ENCODE measurements at regions not wholly inside any gene's neighbourhood (a gene's known extent, or its start where the extent isn't known, plus 50 kb on each side); places are given as distances from the start of the nearest gene placed in this dataset.
A peak's percentile ranks its signal among the peaks of the same experiment; 100 is the strongest.

DNA sequence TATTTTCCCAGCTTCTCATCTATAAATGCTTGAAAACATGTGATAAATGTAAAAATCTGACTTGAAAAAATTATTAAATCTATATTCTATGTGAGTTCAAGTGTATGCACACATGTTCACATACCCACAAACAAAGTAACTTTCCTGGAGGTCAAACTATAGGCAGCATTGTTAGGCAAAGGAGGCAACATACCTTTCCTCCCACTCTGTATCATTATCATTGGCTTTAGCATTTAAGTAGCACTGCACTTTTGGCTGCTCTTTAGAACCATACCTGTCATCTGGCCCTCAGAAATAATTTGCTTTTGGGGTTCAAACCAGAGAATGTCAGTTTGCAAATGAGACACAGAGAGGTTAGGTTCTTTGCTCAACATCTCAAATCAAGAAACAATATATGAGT, 102.4 kb upstream of the CCDC196 start:
- Histone ChIP-seq H3K9me3 (ENCODE audit: control insufficient read depth in 2 of 2, low read length in 2 of 2) (no peaks in the 10 kb centered on the region), H3K27me3 (ENCODE audit: control insufficient read depth, insufficient read depth, low read length) (no peaks in the 10 kb centered on the region), H3K36me3 (ENCODE audit: control insufficient read depth, insufficient read depth, low read length) (no peaks in the 10 kb centered on the region), H3K4me1 (ENCODE audit: control insufficient read depth, insufficient read depth, low read length, poor library complexity, severe bottlenecking) (no peaks in the 10 kb centered on the region), H3K4me3 (ENCODE audit: low read depth, low read length) (no peak overlapping the region), H3K27ac (ENCODE audit: insufficient read depth, low read length, poor library complexity, severe bottlenecking) (no peak overlapping the region)
- H3K27me3 Mint-ChIP-seq, result peaks cover 3% of the 10 kb centered on the region
- DNase-seq (no peak), ATAC-seq (ENCODE audit: low read depth in 2 of 2) (no peak)
- H3K4me3 Mint-ChIP-seq, result no peak overlapping the region
- H3K36me3 Mint-ChIP-seq, result no peaks in the 10 kb centered on the region
- H3K9me3 Mint-ChIP-seq, result no peaks in the 10 kb centered on the region
- no peaks in the 10 kb centered on the region for H3K4me1 Mint-ChIP-seq
- no peak overlapping the region for H3K27ac Mint-ChIP-seq

DNA sequence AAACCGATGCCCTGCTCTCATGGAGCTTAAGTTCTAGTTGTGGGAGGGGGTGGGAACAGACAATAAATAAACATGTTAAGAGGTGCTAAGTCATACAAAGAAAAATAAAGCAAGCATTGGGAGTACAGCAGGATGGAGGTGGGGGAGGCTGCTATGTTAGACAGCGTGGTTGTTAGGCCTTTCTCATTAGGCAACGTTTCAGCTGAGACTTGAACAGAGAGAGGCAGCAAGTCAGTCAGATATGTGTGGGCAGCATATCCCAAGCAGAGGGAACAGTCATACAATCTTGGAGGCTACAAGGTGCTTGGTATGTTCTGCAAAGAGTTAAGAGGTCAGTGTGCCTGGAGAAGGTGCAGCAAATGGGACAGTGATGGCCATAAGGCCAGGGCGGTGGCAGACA, 97.7 kb upstream of the CCDC196 start:
- Mint-ChIP-seq H3K4me1 (peaks cover 0 to 6% (median 0%) of the 10 kb centered on the region in 4 donors), H3K27ac (no peak overlapping the region), H3K27me3 (peaks cover 20% of the 10 kb centered on the region), H3K9me3 (no peaks in the 10 kb centered on the region), H3K4me3 (no peak overlapping the region), H3K36me3 (no peaks in the 10 kb centered on the region)
- H3K4me3 ChIP-seq (ENCODE audit: low read depth, low read length), result no peak overlapping the region
- no peak overlapping the region for H3K27ac ChIP-seq (ENCODE audit: insufficient read depth, low read length, poor library complexity, severe bottlenecking)
- no peaks in the 10 kb centered on the region for H3K4me1 ChIP-seq (ENCODE audit: control insufficient read depth, insufficient read depth, low read length, poor library complexity, severe bottlenecking)
- no peaks in the 10 kb centered on the region for H3K27me3 ChIP-seq (ENCODE audit: control insufficient read depth, insufficient read depth, low read length)
- H3K36me3 ChIP-seq (ENCODE audit: control insufficient read depth, insufficient read depth, low read length), result no peaks in the 10 kb centered on the region
- ATAC-seq (ENCODE audit: low read depth in 2 of 2) (no peak), DNase-seq (no peak)
- no peaks in the 10 kb centered on the region for H3K9me3 ChIP-seq (ENCODE audit: control insufficient read depth in 2 of 2, low read length in 2 of 2)

GRCh38 chr14:66389481-66389880, 96.7 kb upstream of the CCDC196 start:
- H3K36me3 ChIP-seq (ENCODE audit: control insufficient read depth, insufficient read depth, low read length), result no peaks in the 10 kb centered on the region
- ATAC-seq (ENCODE audit: low read depth in 2 of 2), result no peak
- no peak overlapping the region for H3K4me3 Mint-ChIP-seq
- H3K4me3 ChIP-seq (ENCODE audit: low read depth, low read length), result no peak overlapping the region
- DNase-seq, result no peak
- no peaks in the 10 kb centered on the region for H3K27me3 ChIP-seq (ENCODE audit: control insufficient read depth, insufficient read depth, low read length)
- H3K36me3 Mint-ChIP-seq, result no peaks in the 10 kb centered on the region
- peaks cover 0 to 6% (median 0%) of the 10 kb centered on the region in 4 donors for H3K4me1 Mint-ChIP-seq
- no peak overlapping the region for H3K27ac Mint-ChIP-seq
- H3K27me3 Mint-ChIP-seq, result peaks cover 20% of the 10 kb centered on the region
- no peaks in the 10 kb centered on the region for H3K9me3 ChIP-seq (ENCODE audit: control insufficient read depth in 2 of 2, low read length in 2 of 2)
- H3K4me1 ChIP-seq (ENCODE audit: control insufficient read depth, insufficient read depth, low read length, poor library complexity, severe bottlenecking), result no peaks in the 10 kb centered on the region
- H3K9me3 Mint-ChIP-seq, result no peaks in the 10 kb centered on the region
- H3K27ac ChIP-seq (ENCODE audit: insufficient read depth, low read length, poor library complexity, severe bottlenecking), result no peak overlapping the region

- H3K27ac ChIP-seq (ENCODE audit: insufficient read depth, low read length, poor library complexity, severe bottlenecking), result peak overlapping the region; percentile 8
- H3K27me3 ChIP-seq (ENCODE audit: control insufficient read depth, insufficient read depth, low read length), result no peaks in the 10 kb centered on the region
- no peaks in the 10 kb centered on the region for H3K9me3 ChIP-seq (ENCODE audit: control insufficient read depth in 2 of 2, low read length in 2 of 2)
- ATAC-seq (ENCODE audit: low read depth in 2 of 2) (peak; percentile 31 to 44), DNase-seq (peak in 2 of 3 donors; percentile 23 to 76)
- H3K4me1 ChIP-seq (ENCODE audit: control insufficient read depth, insufficient read depth, low read length, poor library complexity, severe bottlenecking), result peaks cover 4% of the 10 kb centered on the region
- Mint-ChIP-seq H3K27me3 (peaks cover 6% of the 10 kb centered on the region), H3K4me3 (no peak overlapping the region), H3K27ac (no peak overlapping the region), H3K9me3 (no peaks in the 10 kb centered on the region), H3K36me3 (no peaks in the 10 kb centered on the region), H3K4me1 (peaks cover 6 to 12% (median 7%) of the 10 kb centered on the region in 4 donors)
- H3K4me3 ChIP-seq (ENCODE audit: low read depth, low read length), result no peak overlapping the region
- H3K36me3 ChIP-seq (ENCODE audit: control insufficient read depth, insufficient read depth, low read length), result no peaks in the 10 kb centered on the region
These were observed 90.9 kb upstream of the CCDC196 start for GRCh38 chr14:66395300-66395699.

GRCh38 chr14:66396164-66396563, 90.0 kb upstream of the CCDC196 start:
- H3K36me3 Mint-ChIP-seq, result no peaks in the 10 kb centered on the region
- no peak overlapping the region for H3K4me3 Mint-ChIP-seq
- H3K9me3 ChIP-seq (ENCODE audit: control insufficient read depth in 2 of 2, low read length in 2 of 2), result no peaks in the 10 kb centered on the region
- H3K27me3 Mint-ChIP-seq, result peaks cover 5% of the 10 kb centered on the region
- peaks cover 4% of the 10 kb centered on the region for H3K4me1 ChIP-seq (ENCODE audit: control insufficient read depth, insufficient read depth, low read length, poor library complexity, severe bottlenecking)
- H3K4me3 ChIP-seq (ENCODE audit: low read depth, low read length), result no peak overlapping the region
- no peaks in the 10 kb centered on the region for H3K36me3 ChIP-seq (ENCODE audit: control insufficient read depth, insufficient read depth, low read length)
- no peaks in the 10 kb centered on the region for H3K27me3 ChIP-seq (ENCODE audit: control insufficient read depth, insufficient read depth, low read length)
- no peak for DNase-seq
- no peak overlapping the region for H3K27ac ChIP-seq (ENCODE audit: insufficient read depth, low read length, poor library complexity, severe bottlenecking)
- no peaks in the 10 kb centered on the region for H3K9me3 Mint-ChIP-seq
- ATAC-seq (ENCODE audit: low read depth in 2 of 2), result no peak
- peaks cover 6 to 12% (median 7%) of the 10 kb centered on the region in 4 donors for H3K4me1 Mint-ChIP-seq
- no peak overlapping the region for H3K27ac Mint-ChIP-seq

GRCh38 chr14:66398437-66398836, 87.7 kb upstream of the CCDC196 start:
- H3K27me3 ChIP-seq (ENCODE audit: control insufficient read depth, insufficient read depth, low read length), result no peaks in the 10 kb centered on the region
- H3K27ac ChIP-seq (ENCODE audit: insufficient read depth, low read length, poor library complexity, severe bottlenecking), result no peak overlapping the region
- Mint-ChIP-seq H3K4me3 (no peak overlapping the region), H3K4me1 (peaks cover 6 to 12% (median 7%) of the 10 kb centered on the region in 4 donors), H3K27me3 (no peaks in the 10 kb centered on the region), H3K27ac (no peak overlapping the region), H3K9me3 (no peaks in the 10 kb centered on the region), H3K36me3 (no peaks in the 10 kb centered on the region)
- no peaks in the 10 kb centered on the region for H3K9me3 ChIP-seq (ENCODE audit: control insufficient read depth in 2 of 2, low read length in 2 of 2)
- no peak overlapping the region for H3K4me3 ChIP-seq (ENCODE audit: low read depth, low read length)
- DNase-seq (no peak), ATAC-seq (ENCODE audit: low read depth in 2 of 2) (no peak)
- H3K36me3 ChIP-seq (ENCODE audit: control insufficient read depth, insufficient read depth, low read length), result no peaks in the 10 kb centered on the region
- H3K4me1 ChIP-seq (ENCODE audit: control insufficient read depth, insufficient read depth, low read length, poor library complexity, severe bottlenecking), result peaks cover 10% of the 10 kb centered on the region

GRCh38 chr14:66401449-66402095, 84.6 kb upstream of the CCDC196 start:
- H3K4me1 ChIP-seq (ENCODE audit: control insufficient read depth, insufficient read depth, low read length, poor library complexity, severe bottlenecking), result peaks cover 6% of the 10 kb centered on the region
- H3K27me3 ChIP-seq (ENCODE audit: control insufficient read depth, insufficient read depth, low read length), result no peaks in the 10 kb centered on the region
- no peaks in the 10 kb centered on the region for H3K36me3 ChIP-seq (ENCODE audit: control insufficient read depth, insufficient read depth, low read length)
- Mint-ChIP-seq H3K4me3 (no peak overlapping the region), H3K27ac (no peak overlapping the region), H3K36me3 (no peaks in the 10 kb centered on the region), H3K27me3 (peaks cover 5% of the 10 kb centered on the region), H3K4me1 (no peaks in the 10 kb centered on the region), H3K9me3 (no peaks in the 10 kb centered on the region)
- DNase-seq, result no peak
- H3K27ac ChIP-seq (ENCODE audit: insufficient read depth, low read length, poor library complexity, severe bottlenecking), result no peak overlapping the region
- H3K9me3 ChIP-seq (ENCODE audit: control insufficient read depth in 2 of 2, low read length in 2 of 2), result no peaks in the 10 kb centered on the region
- no peak overlapping the region for H3K4me3 ChIP-seq (ENCODE audit: low read depth, low read length)
- no peak for ATAC-seq (ENCODE audit: low read depth in 2 of 2)

DNA sequence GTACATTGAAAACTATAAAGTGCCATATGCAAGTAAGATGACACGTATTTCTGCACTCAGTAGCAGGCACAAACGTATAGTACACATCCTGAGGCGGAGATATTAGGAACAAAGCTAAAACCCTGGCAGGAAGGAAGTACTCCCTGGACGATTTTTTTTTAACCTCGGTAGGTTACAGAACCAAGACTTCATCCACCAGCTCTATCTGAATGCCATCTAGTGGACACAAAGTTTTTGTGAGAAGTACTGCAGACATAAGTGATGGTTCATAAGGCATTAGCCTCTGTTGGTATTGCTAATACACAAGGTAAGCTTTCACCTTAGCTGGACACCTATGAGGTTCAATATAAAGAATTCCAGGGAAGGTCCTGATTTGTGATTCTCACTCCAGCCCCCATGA, 83.0 kb upstream of the CCDC196 start:
- Histone ChIP-seq H3K9me3 (ENCODE audit: control insufficient read depth in 2 of 2, low read length in 2 of 2) (no peaks in the 10 kb centered on the region), H3K27ac (ENCODE audit: insufficient read depth, low read length, poor library complexity, severe bottlenecking) (no peak overlapping the region), H3K27me3 (ENCODE audit: control insufficient read depth, insufficient read depth, low read length) (no peaks in the 10 kb centered on the region), H3K36me3 (ENCODE audit: control insufficient read depth, insufficient read depth, low read length) (no peaks in the 10 kb centered on the region), H3K4me1 (ENCODE audit: control insufficient read depth, insufficient read depth, low read length, poor library complexity, severe bottlenecking) (peaks cover 6% of the 10 kb centered on the region), H3K4me3 (ENCODE audit: low read depth, low read length) (no peak overlapping the region)
- DNase-seq (peak in 2 of 3 donors; percentile 2 to 67), ATAC-seq (ENCODE audit: low read depth in 2 of 2) (peak in 1 of 2 donors; percentile 37)
- H3K27ac Mint-ChIP-seq, result peak overlapping the region in 1 of 3 donors; percentile 36
- peaks cover 5% of the 10 kb centered on the region for H3K27me3 Mint-ChIP-seq
- no peaks in the 10 kb centered on the region for H3K9me3 Mint-ChIP-seq
- peak overlapping the region in 1 of 4 donors; percentile 11 for H3K4me3 Mint-ChIP-seq
- no peaks in the 10 kb centered on the region for H3K36me3 Mint-ChIP-seq
- H3K4me1 Mint-ChIP-seq, result no peaks in the 10 kb centered on the region

All from CD4-positive, CD25-positive, alpha-beta regulatory T cell (primary cell).